ENCODE measurements at regions not wholly inside any gene's neighbourhood (a gene's known extent, or its start where the extent isn't known, plus 50 kb on each side); places are given as distances from the start of the nearest gene placed in this dataset.

GRCh38 chr10:59108886-59109288, 67.6 kb upstream of the PHYHIPL start:
- WGBS, 2 donors (ENCODE audit: low coverage in 1 of 2) = 56 to 75% methylated on average over 1 of the region's 1 CpG

GRCh38 chr10:59109826-59110225, 66.6 kb upstream of the PHYHIPL start:
- Histone ChIP-seq H3K36me3 (no peaks in the 10 kb centered on the region), H3K9me3 (no peaks in the 10 kb centered on the region), H3K27me3 (no peaks in the 10 kb centered on the region), H3K4me3 (no peak overlapping the region), H3K4me1 (peaks cover 0 to 2% (median 0%) of the 10 kb centered on the region in 3 donors), H3K27ac (no peak overlapping the region)
- ATAC-seq = no peak
- WGBS, 2 donors (ENCODE audit: low coverage in 1 of 2) = 43 to 92% methylated on average over 1 to 2 of the region's 2 CpGs
- TF ChIP-seq CTCF (IDR thresholded peaks at IDR 0.05) (no peak), EP300 (IDR thresholded peaks at IDR 0.05) (no peak), POLR2AphosphoS5 (IDR thresholded peaks at IDR 0.05) (no peak), POLR2A (IDR thresholded peaks at IDR 0.05) (no peak)

More at GRCh38 chr10:59108886-59109288, 67.6 kb upstream of the PHYHIPL start:
- Histone ChIP-seq H3K9me3 (no peaks in the 10 kb centered on the region), H3K36me3 (no peaks in the 10 kb centered on the region), H3K4me3 (no peak overlapping the region), H3K4me1 (peaks cover 0 to 2% (median 0%) of the 10 kb centered on the region in 3 donors), H3K27me3 (no peaks in the 10 kb centered on the region), H3K27ac (no peak overlapping the region)
- ATAC-seq = no peak
- TF ChIP-seq EP300 (IDR thresholded peaks at IDR 0.05) (no peak), POLR2AphosphoS5 (IDR thresholded peaks at IDR 0.05) (no peak), POLR2A (IDR thresholded peaks at IDR 0.05) (no peak), CTCF (IDR thresholded peaks at IDR 0.05) (no peak)

- no CpG with 5 or more reads among the region's 3 CpGs for WGBS, 2 donors (ENCODE audit: low coverage in 1 of 2)
- H3K9me3 ChIP-seq = peaks cover 0 to 4% (median 0%) of the 10 kb centered on the region in 3 donors
- H3K27me3 ChIP-seq = no peaks in the 10 kb centered on the region
- TF ChIP-seq POLR2A (IDR thresholded peaks at IDR 0.05) (no peak), POLR2AphosphoS5 (IDR thresholded peaks at IDR 0.05) (no peak), EP300 (IDR thresholded peaks at IDR 0.05) (no peak), CTCF (IDR thresholded peaks at IDR 0.05) (no peak)
- H3K27ac ChIP-seq = no peak overlapping the region
- no peak for ATAC-seq
- H3K4me3 ChIP-seq = no peak overlapping the region
- no peaks in the 10 kb centered on the region for H3K4me1 ChIP-seq
- no peaks in the 10 kb centered on the region for H3K36me3 ChIP-seq
Observed at GRCh38 chr10:59124187-59124586, 52.3 kb upstream of the PHYHIPL start.

- ATAC-seq = no peak
- Histone ChIP-seq H3K36me3 (no peaks in the 10 kb centered on the region), H3K27ac (no peak overlapping the region), H3K9me3 (peaks cover 0 to 4% (median 0%) of the 10 kb centered on the region in 3 donors), H3K27me3 (no peaks in the 10 kb centered on the region), H3K4me1 (no peaks in the 10 kb centered on the region), H3K4me3 (no peak overlapping the region)
- TF ChIP-seq POLR2AphosphoS5 (IDR thresholded peaks at IDR 0.05) = no peak
- no peak for TF ChIP-seq EP300 (IDR thresholded peaks at IDR 0.05)
- TF ChIP-seq POLR2A (IDR thresholded peaks at IDR 0.05) = no peak
- no peak for TF ChIP-seq CTCF (IDR thresholded peaks at IDR 0.05)
Observed at GRCh38 chr10:59125666-59126065, 50.8 kb upstream of the PHYHIPL start.

- Histone ChIP-seq H3K4me3 (no peak overlapping the region), H3K27ac (no peak overlapping the region), H3K27me3 (no peaks in the 10 kb centered on the region), H3K4me1 (no peaks in the 10 kb centered on the region), H3K9me3 (peaks cover 0 to under 1% (median 0%) of the 10 kb centered on the region in 3 donors), H3K36me3 (no peaks in the 10 kb centered on the region)
- ATAC-seq = no peak
- 47 to 63% methylated on average over 1 to 3 of the region's 3 CpGs for WGBS, 2 donors (ENCODE audit: low coverage in 1 of 2)
- no peak for TF ChIP-seq POLR2AphosphoS5 (IDR thresholded peaks at IDR 0.05)
- no peak for TF ChIP-seq EP300 (IDR thresholded peaks at IDR 0.05)
- no peak for TF ChIP-seq POLR2A (IDR thresholded peaks at IDR 0.05)
- TF ChIP-seq CTCF (IDR thresholded peaks at IDR 0.05) = no peak
Observed at GRCh38 chr10:59126261-59126660, 50.2 kb upstream of the PHYHIPL start.
